ENCODE measurements at regions not wholly inside any gene's neighbourhood (a gene's known extent, or its start where the extent isn't known, plus 50 kb on each side); places are given as distances from the start of the nearest gene placed in this dataset.

DNA sequence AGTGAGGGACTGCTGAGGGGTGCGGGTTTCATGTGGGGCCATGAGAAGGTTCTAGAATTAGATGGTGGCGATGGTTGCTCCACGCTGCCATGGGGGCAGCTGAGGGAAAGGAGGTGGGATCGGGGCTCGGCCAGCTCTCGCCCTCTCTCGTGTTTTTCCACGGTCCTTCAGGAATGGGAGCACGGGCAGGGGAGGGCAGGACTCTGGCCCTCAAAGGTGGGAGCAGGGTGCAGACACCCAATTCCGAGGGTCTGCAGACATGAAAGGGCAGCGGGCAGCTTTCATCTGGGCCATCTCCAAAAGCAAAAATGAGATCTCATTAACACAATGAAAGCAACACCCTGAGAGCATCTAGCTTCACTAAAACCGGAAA is 53.4 kb upstream of the SALL3 start:
- Histone ChIP-seq H3K36me3 (no peaks in the 10 kb centered on the region), H3K4me1 (ENCODE audit: control insufficient read depth in 1 of 2, low read depth in 2 of 2) (no peaks in the 10 kb centered on the region), H3K4me3 (no peak overlapping the region), H3K9me3 (no peaks in the 10 kb centered on the region), H3K27ac (no peak overlapping the region), H3K27me3 (replicated peaks; ENCODE audit: insufficient read depth) (no peaks in the 10 kb centered on the region)
- DNase-seq (ENCODE audit: low spot score): no peak
- TF ChIP-seq, protein P1, sequence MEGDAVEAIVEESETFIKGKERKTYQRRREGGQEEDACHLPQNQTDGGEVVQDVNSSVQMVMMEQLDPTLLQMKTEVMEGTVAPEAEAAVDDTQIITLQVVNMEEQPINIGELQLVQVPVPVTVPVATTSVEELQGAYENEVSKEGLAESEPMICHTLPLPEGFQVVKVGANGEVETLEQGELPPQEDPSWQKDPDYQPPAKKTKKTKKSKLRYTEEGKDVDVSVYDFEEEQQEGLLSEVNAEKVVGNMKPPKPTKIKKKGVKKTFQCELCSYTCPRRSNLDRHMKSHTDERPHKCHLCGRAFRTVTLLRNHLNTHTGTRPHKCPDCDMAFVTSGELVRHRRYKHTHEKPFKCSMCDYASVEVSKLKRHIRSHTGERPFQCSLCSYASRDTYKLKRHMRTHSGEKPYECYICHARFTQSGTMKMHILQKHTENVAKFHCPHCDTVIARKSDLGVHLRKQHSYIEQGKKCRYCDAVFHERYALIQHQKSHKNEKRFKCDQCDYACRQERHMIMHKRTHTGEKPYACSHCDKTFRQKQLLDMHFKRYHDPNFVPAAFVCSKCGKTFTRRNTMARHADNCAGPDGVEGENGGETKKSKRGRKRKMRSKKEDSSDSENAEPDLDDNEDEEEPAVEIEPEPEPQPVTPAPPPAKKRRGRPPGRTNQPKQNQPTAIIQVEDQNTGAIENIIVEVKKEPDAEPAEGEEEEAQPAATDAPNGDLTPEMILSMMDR (IDR thresholded peaks at IDR 0.05): no peak
- no peak for ATAC-seq (ENCODE audit: insufficient number of reproducible peaks, low FRiP score, low read depth)

GRCh38 chr18:78927156-78927555 is 52.5 kb upstream of the SALL3 start:
- Histone ChIP-seq H3K27me3 (replicated peaks; ENCODE audit: insufficient read depth) (no peaks in the 10 kb centered on the region), H3K4me3 (no peak overlapping the region), H3K4me1 (ENCODE audit: control insufficient read depth in 1 of 2, low read depth in 2 of 2) (no peaks in the 10 kb centered on the region), H3K9me3 (no peaks in the 10 kb centered on the region), H3K36me3 (no peaks in the 10 kb centered on the region), H3K27ac (no peak overlapping the region)
- TF ChIP-seq, protein P1 (IDR thresholded peaks at IDR 0.05): no peak
- no peak for ATAC-seq (ENCODE audit: insufficient number of reproducible peaks, low FRiP score, low read depth)
- DNase-seq (ENCODE audit: low spot score): no peak

- Histone ChIP-seq H3K4me1 (ENCODE audit: control insufficient read depth in 1 of 2, low read depth in 2 of 2) (no peaks in the 10 kb centered on the region), H3K9me3 (no peaks in the 10 kb centered on the region), H3K4me3 (no peak overlapping the region), H3K36me3 (no peaks in the 10 kb centered on the region), H3K27ac (no peak overlapping the region), H3K27me3 (replicated peaks; ENCODE audit: insufficient read depth) (no peaks in the 10 kb centered on the region)
- TF ChIP-seq, protein P1 (IDR thresholded peaks at IDR 0.05): no peak
- DNase-seq (ENCODE audit: low spot score) (no peak), ATAC-seq (ENCODE audit: insufficient number of reproducible peaks, low FRiP score, low read depth) (no peak)
Observed at GRCh38 chr18:78927616-78928015, 52.0 kb upstream of the SALL3 start.

DNA sequence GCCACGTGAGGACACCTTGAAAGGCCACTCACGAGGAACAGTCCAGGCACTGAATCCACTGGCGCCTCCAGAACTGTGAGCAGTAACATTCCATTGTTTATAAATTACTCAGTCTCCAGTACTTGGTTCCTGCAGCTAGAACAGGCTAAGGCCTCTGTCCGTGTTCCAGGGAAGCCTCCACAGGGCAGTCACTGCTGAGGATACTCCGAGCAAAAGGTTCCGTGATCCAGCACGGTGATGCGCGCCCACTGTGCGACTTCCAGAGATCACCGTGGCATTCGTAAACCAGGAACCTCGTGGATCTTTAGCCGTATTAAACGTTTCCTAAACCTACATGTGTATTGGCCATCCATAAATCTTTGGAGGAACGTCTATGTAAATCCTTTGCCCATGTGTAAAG is 51.5 kb upstream of the SALL3 start:
- DNase-seq (ENCODE audit: low spot score) (no peak), ATAC-seq (ENCODE audit: insufficient number of reproducible peaks, low FRiP score, low read depth) (no peak)
- no peak overlapping the region for H3K27ac ChIP-seq
- no peaks in the 10 kb centered on the region for H3K27me3 ChIP-seq (replicated peaks; ENCODE audit: insufficient read depth)
- no peaks in the 10 kb centered on the region for H3K9me3 ChIP-seq
- no peaks in the 10 kb centered on the region for H3K36me3 ChIP-seq
- no peaks in the 10 kb centered on the region for H3K4me1 ChIP-seq (ENCODE audit: control insufficient read depth in 1 of 2, low read depth in 2 of 2)
- TF ChIP-seq, protein P1 (IDR thresholded peaks at IDR 0.05): no peak
- H3K4me3 ChIP-seq: no peak overlapping the region

DNA sequence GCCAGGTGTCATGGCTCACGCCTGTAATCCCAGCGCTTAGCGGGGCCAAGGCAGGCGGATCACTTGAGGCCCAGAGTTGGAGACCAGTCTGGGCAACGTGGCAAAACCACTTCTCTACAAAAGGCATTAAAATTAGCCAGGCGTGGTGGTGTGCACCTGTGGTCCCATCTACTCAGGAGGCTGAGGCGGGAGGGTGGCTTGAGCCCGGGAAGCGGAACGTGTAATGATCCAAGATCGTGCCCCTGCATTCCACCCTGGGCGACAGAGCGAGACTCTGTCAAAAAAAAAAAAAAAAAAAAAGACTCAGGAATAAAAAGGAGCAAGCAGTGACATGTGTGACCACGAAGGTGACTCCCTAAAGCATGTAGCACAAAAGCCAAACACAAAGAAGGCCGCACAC is 50.1 kb upstream of the SALL3 start:
- H3K27ac ChIP-seq: no peak overlapping the region
- ATAC-seq (ENCODE audit: insufficient number of reproducible peaks, low FRiP score, low read depth): no peak
- no peaks in the 10 kb centered on the region for H3K4me1 ChIP-seq (ENCODE audit: control insufficient read depth in 1 of 2, low read depth in 2 of 2)
- DNase-seq (ENCODE audit: low spot score): no peak
- H3K9me3 ChIP-seq: no peaks in the 10 kb centered on the region
- no peaks in the 10 kb centered on the region for H3K36me3 ChIP-seq
- no peak overlapping the region for H3K4me3 ChIP-seq
- TF ChIP-seq, protein P1 (IDR thresholded peaks at IDR 0.05): no peak
- no peaks in the 10 kb centered on the region for H3K27me3 ChIP-seq (replicated peaks; ENCODE audit: insufficient read depth)
